Loucy (cell line): ENCODE measurements at regions not wholly inside any gene's neighbourhood (a gene's known extent, or its start where the extent isn't known, plus 50 kb on each side); places are given as distances from the start of the nearest gene placed in this dataset.

Experiments
- H2AFZ ChIP-seq: fragments of 200-600 bp; sonication (generic); 2 replicates; pipeline ENCODE4 v1.6.0; 2016; ENCODE audit warnings: antibody characterized with exemption, mild to moderate bottlenecking, low read length, moderate library complexity
- H3F3A ChIP-seq: fragments of 200-600 bp; 2 replicates; pipeline ENCODE4 v1.6.0; 2016; ENCODE audit warnings: antibody characterized with exemption, low read depth, mild to moderate bottlenecking
- H3K27me3 ChIP-seq: fragments of 200-600 bp; sonication (generic); 2 replicates; pipeline ENCODE4 v1.6.1; 2014; ENCODE audit warnings: low read length, mild to moderate bottlenecking; ENCODE audit not compliant: insufficient read depth, poor library complexity, severe bottlenecking
- H3K36me3 ChIP-seq: fragments of 200-600 bp; sonication (generic); 2 replicates; pipeline ENCODE4 v1.6.1; 2016; ENCODE audit warnings: low read length; ENCODE audit not compliant: insufficient read depth
- H3K4me1 ChIP-seq: fragments of 200-600 bp; sonication (generic); 2 replicates; pipeline ENCODE4 v1.5.1; 2014; ENCODE audit warnings: low read length, mild to moderate bottlenecking; ENCODE audit not compliant: insufficient read depth, poor library complexity, severe bottlenecking
- H3K4me2 ChIP-seq: fragments of 200-600 bp; sonication (generic); 2 replicates; pipeline ENCODE4 v1.6.0; 2014; ENCODE audit warnings: antibody characterized with exemption, low read length, low read depth, mild to moderate bottlenecking; ENCODE audit not compliant: poor library complexity, severe bottlenecking
- H3K4me3 ChIP-seq: fragments of 200-600 bp; sonication (generic); 2 replicates; pipeline ENCODE4 v1.5.1; 2014; ENCODE audit warnings: low read length, mild to moderate bottlenecking, mixed read lengths; ENCODE audit not compliant: poor library complexity, severe bottlenecking
- H3K79me2 ChIP-seq: fragments of 200-600 bp; sonication (generic); 2 replicates; pipeline ENCODE4 v1.6.1; 2014; ENCODE audit warnings: low read length; ENCODE audit not compliant: insufficient read depth
- H3K9ac ChIP-seq: fragments of 200-600 bp; sonication (generic); 2 replicates; pipeline ENCODE4 v1.6.0; 2014; ENCODE audit warnings: mild to moderate bottlenecking, low read depth, low read length, moderate library complexity; ENCODE audit not compliant: poor library complexity, severe bottlenecking
- H3K9me2 ChIP-seq: fragments of 200-600 bp; sonication (generic); replicated peaks from 2 replicates; pipeline ENCODE4 v1.6.1; 2016; ENCODE audit warnings: low read depth, low read length, mixed read lengths
- H3K9me3 ChIP-seq: fragments of 200-600 bp; sonication (generic); 2 replicates; pipeline ENCODE4 v1.6.1; 2014; ENCODE audit warnings: mild to moderate bottlenecking, antibody characterized with exemption, low read length, low read depth; ENCODE audit not compliant: insufficient read depth
- H4K20me1 ChIP-seq: fragments of 200-600 bp; sonication (generic); 2 replicates; pipeline ENCODE4 v1.6.0; 2014; ENCODE audit warnings: antibody characterized with exemption, low read length, mild to moderate bottlenecking; ENCODE audit not compliant: insufficient read depth, poor library complexity, severe bottlenecking
- CTCF ChIP-seq: fragments of 200-600 bp; sonication (generic); conservative IDR thresholded peaks from 2 replicates; pipeline ENCODE4 v1.5.1; 2014; ENCODE audit warnings: mild to moderate bottlenecking, antibody characterized with exemption, low read length
- EZH2phosphoT487 ChIP-seq: fragments of 200-600 bp; IDR thresholded peaks from 2 replicates; pipeline ENCODE4 v1.6.1; 2018; ENCODE audit warnings: antibody characterized with exemption, mild to moderate bottlenecking, moderate library complexity, borderline replicate concordance

GRCh38 chr6:156418253-156418652 lies 358.9 kb upstream of the ARID1B start:
- TF ChIP-seq EZH2phosphoT487 (no peak), CTCF (no peak)
- no peaks in the 10 kb centered on the region for H3K79me2 ChIP-seq
- H3F3A ChIP-seq: 0 out of 2 replicates have a peak, but pooled peaks cover under 1% of the 10 kb centered on the region
- H3K9me2 ChIP-seq: no peaks in the 10 kb centered on the region
- H2AFZ ChIP-seq: no peak overlapping the region
- H3K4me1 ChIP-seq: peaks cover 7% of the 10 kb centered on the region
- H3K27me3 ChIP-seq: no peaks in the 10 kb centered on the region
- no peak overlapping the region for H3K4me2 ChIP-seq
- no peaks in the 10 kb centered on the region for H4K20me1 ChIP-seq
- no peak overlapping the region for H3K4me3 ChIP-seq
- H3K36me3 ChIP-seq: no peaks in the 10 kb centered on the region
- no peak overlapping the region for H3K9ac ChIP-seq
- H3K9me3 ChIP-seq: no peaks in the 10 kb centered on the region

DNA sequence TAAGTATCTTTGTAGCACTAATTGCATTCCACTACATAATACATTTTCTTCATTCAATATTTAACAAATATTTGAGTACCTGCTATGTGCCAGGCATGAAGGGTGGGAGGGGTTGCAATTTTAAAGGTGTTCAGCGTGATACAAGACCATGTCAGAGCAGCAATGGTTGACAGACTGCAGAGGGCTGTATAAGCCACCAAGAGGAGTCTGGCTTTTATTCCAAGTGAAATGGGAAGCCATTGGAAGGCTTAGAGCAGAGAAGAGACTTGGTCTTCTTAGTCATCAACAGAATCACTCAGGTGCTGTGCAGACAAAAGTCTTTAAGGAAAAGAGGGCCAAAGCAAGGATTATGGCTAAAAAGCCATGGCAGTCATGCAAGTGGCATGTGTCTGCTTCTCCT lies 360.8 kb upstream of the ARID1B start:
- no peaks in the 10 kb centered on the region for H3K79me2 ChIP-seq
- 0 out of 2 replicates have a peak, but pooled peaks cover 4% of the 10 kb centered on the region for H3K9me3 ChIP-seq
- TF ChIP-seq CTCF (no peak), EZH2phosphoT487 (no peak)
- H4K20me1 ChIP-seq: no peaks in the 10 kb centered on the region
- no peaks in the 10 kb centered on the region for H3K27me3 ChIP-seq
- H3K4me3 ChIP-seq: no peak overlapping the region
- H3K9me2 ChIP-seq: no peaks in the 10 kb centered on the region
- no peaks in the 10 kb centered on the region for H3F3A ChIP-seq
- H2AFZ ChIP-seq: no peak overlapping the region
- no peak overlapping the region for H3K4me2 ChIP-seq
- H3K9ac ChIP-seq: no peak overlapping the region
- no peaks in the 10 kb centered on the region for H3K4me1 ChIP-seq
- no peaks in the 10 kb centered on the region for H3K36me3 ChIP-seq

DNA sequence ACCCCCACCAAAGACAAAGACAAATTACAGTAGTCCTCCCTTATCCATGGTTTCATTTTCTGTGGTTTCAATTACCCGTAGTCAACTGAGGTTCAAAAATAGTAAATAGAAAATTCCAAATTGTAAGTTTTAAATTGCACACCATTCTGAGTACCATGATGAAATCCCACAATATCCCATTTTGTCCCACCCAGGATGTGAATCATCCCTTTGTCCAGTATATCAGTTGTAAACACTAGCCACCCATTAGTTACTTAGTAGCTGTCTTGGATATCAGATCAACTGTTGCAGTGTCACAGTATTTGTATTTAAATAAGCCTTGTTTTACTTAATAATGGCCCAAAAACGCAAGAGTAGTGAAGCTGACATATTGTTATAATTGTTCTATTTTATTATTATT lies 364.0 kb upstream of the ARID1B start:
- no peaks in the 10 kb centered on the region for H3K36me3 ChIP-seq
- no peak overlapping the region for H2AFZ ChIP-seq
- no peak overlapping the region for H3K9ac ChIP-seq
- TF ChIP-seq CTCF: no peak
- no peak for TF ChIP-seq EZH2phosphoT487
- no peaks in the 10 kb centered on the region for H4K20me1 ChIP-seq
- 0 out of 2 replicates have a peak, but pooled peaks cover 4% of the 10 kb centered on the region for H3K9me3 ChIP-seq
- H3K79me2 ChIP-seq: no peaks in the 10 kb centered on the region
- no peaks in the 10 kb centered on the region for H3K4me1 ChIP-seq
- no peak overlapping the region for H3K4me3 ChIP-seq
- H3K4me2 ChIP-seq: no peak overlapping the region
- H3F3A ChIP-seq: no peaks in the 10 kb centered on the region
- H3K27me3 ChIP-seq: no peaks in the 10 kb centered on the region
- no peaks in the 10 kb centered on the region for H3K9me2 ChIP-seq
